IMR-90 (cell line): ENCODE measurements at regions not wholly inside any gene's neighbourhood (a gene's known extent, or its start where the extent isn't known, plus 50 kb on each side); places are given as distances from the start of the nearest gene placed in this dataset.

Experiments used
- ATAC-seq: fragments of 200-7000 bp; cut with Tn5 transposase; 2 replicates; pipeline ENCODE4 v1.9.1; 2020; ENCODE audit warnings: low read depth, mild to moderate bottlenecking, moderate library complexity
- BruUV-seq: library from RNA; stranded (reverse); fragments of 400-500 nt; replicated peaks from 2 replicates; lab custom pipeline; 2021; lab: Mats Ljungman, UMichigan
- CTCF ChIA-PET: fragments of 300-600 bp; formaldehyde crosslinking; extraction: SDS; loops from one replicate; lab custom pipeline; 2021; ENCODE audit warnings: antibody characterized with exemption; lab: Yijun Ruan, JAX
- POLR2A ChIA-PET: fragments of 300-600 bp; sonication (Branson Sonifier 250); formaldehyde crosslinking; loops from one replicate; lab custom pipeline; 2022; ENCODE audit warnings: antibody characterized with exemption; ENCODE audit not compliant: unreplicated experiment; lab: Charles Lee
- DNase-seq: peaks from one replicate; pipeline ENCODE4 v3.0.0; 2013
- H2AFZ ChIP-seq: replicated peaks from 2 replicates; pipeline ENCODE3; 2013; ENCODE audit warnings: low read length, mild to moderate bottlenecking; ENCODE audit not compliant: poor library complexity
- H2AK5ac ChIP-seq: 2 replicates; pipeline ENCODE4 v1.6.1; 2013; ENCODE audit warnings: low read depth, low read length, inconsistent platforms
- H2AK9ac ChIP-seq: replicated peaks from 2 replicates; pipeline ENCODE3; 2013; ENCODE audit warnings: mild to moderate bottlenecking, low read depth, low read length, moderate library complexity; ENCODE audit not compliant: poor library complexity
- H2BK120ac ChIP-seq: 2 replicates; pipeline ENCODE4 v1.6.1; 2013; ENCODE audit warnings: low read depth, low read length, inconsistent platforms
- H2BK15ac ChIP-seq: 3 replicates; pipeline ENCODE4 v1.6.1; 2013; ENCODE audit warnings: low read depth, low read length, inconsistent platforms
- H2BK20ac ChIP-seq: 2 replicates; pipeline ENCODE4 v1.6.1; 2013; ENCODE audit warnings: low read depth, mild to moderate bottlenecking, inconsistent platforms, low read length, moderate library complexity
- H2BK5ac ChIP-seq: 2 replicates; pipeline ENCODE4 v1.6.1; 2013; ENCODE audit warnings: mild to moderate bottlenecking, low read depth, low read length, inconsistent platforms; ENCODE audit not compliant: poor library complexity, severe bottlenecking
- H3K14ac ChIP-seq: replicated peaks from 2 replicates; pipeline ENCODE4 v1.6.1; 2013; ENCODE audit warnings: low read depth, low read length, inconsistent platforms
- H3K18ac ChIP-seq: 2 replicates; pipeline ENCODE4 v1.6.1; 2013; ENCODE audit warnings: low read depth, low read length, control low read depth
- H3K23ac ChIP-seq: 2 replicates; pipeline ENCODE4 v1.6.1; 2013; ENCODE audit warnings: low read depth, low read length, inconsistent platforms
- H3K27ac ChIP-seq: 2 replicates; pipeline ENCODE4 v1.5.1; 2013; ENCODE audit warnings: mild to moderate bottlenecking, control low read depth, low read length; ENCODE audit not compliant: insufficient read depth
- H3K27me3 ChIP-seq: 2 replicates; pipeline ENCODE4 v1.6.1; 2013; ENCODE audit warnings: low read length; ENCODE audit not compliant: control insufficient read depth, insufficient read depth
- H3K36me3 ChIP-seq: 2 replicates; pipeline ENCODE4 v1.6.1; 2013; ENCODE audit warnings: low read length, mixed read lengths; ENCODE audit not compliant: control insufficient read depth, insufficient read depth
- H3K4ac ChIP-seq: 2 replicates; pipeline ENCODE4 v1.6.1; 2013; ENCODE audit warnings: low read depth, low read length, inconsistent platforms
- H3K4me1 ChIP-seq: 2 replicates; pipeline ENCODE4 v1.6.1; 2013; ENCODE audit warnings: low read length, mixed read lengths; ENCODE audit not compliant: control insufficient read depth, insufficient read depth
- H3K4me2 ChIP-seq: 2 replicates; pipeline ENCODE4 v1.6.1; 2013; ENCODE audit warnings: low read depth, mild to moderate bottlenecking, control low read depth, low read length, moderate library complexity
- H3K4me3 ChIP-seq: 2 replicates; pipeline ENCODE4 v1.5.1; 2013; ENCODE audit warnings: low read depth, mild to moderate bottlenecking, control low read depth, low read length, moderate library complexity; ENCODE audit not compliant: insufficient read depth
- H3K56ac ChIP-seq: 2 replicates; pipeline ENCODE4 v1.6.1; 2013; ENCODE audit warnings: low read length, inconsistent platforms; ENCODE audit not compliant: insufficient read depth; ENCODE audit errors: extremely low read depth
- H3K79me1 ChIP-seq, 2 experiments: 2 replicates each; pipeline ENCODE4 v1.6.1; 2013; ENCODE audit warnings: low read length in 2 of 2, inconsistent platforms in 1 of 2, low read depth in 1 of 2
- H3K9ac ChIP-seq: 2 replicates; pipeline ENCODE4 v1.6.1; 2013; ENCODE audit warnings: low read depth, low read length, control low read depth
- H3K9me1 ChIP-seq: 2 replicates; pipeline ENCODE4 v1.6.1; 2013; ENCODE audit warnings: low read length, inconsistent platforms; ENCODE audit not compliant: insufficient read depth
- H3K9me3 ChIP-seq: 2 replicates; pipeline ENCODE4 v1.6.1; 2013; ENCODE audit warnings: low read length; ENCODE audit not compliant: control insufficient read depth, insufficient read depth
- H4K20me1 ChIP-seq: 2 replicates; pipeline ENCODE4 v1.6.1; 2013; ENCODE audit warnings: low read length, inconsistent platforms; ENCODE audit not compliant: insufficient read depth
- H4K5ac ChIP-seq: 2 replicates; pipeline ENCODE4 v1.6.1; 2013; ENCODE audit warnings: mild to moderate bottlenecking, low read depth, low read length, control low read depth
- H4K8ac ChIP-seq, 2 experiments: 2 replicates each; pipeline ENCODE4 v1.6.1; 2013; ENCODE audit warnings: low read depth in 2 of 2, low read length in 2 of 2, control low read depth in 1 of 2, inconsistent platforms in 1 of 2
- H4K91ac ChIP-seq: 2 replicates; pipeline ENCODE4 v1.6.1; 2013; ENCODE audit warnings: low read depth, low read length, inconsistent platforms; ENCODE audit not compliant: insufficient read depth
- BHLHE40 ChIP-seq: fragments of 150-350 bp; IDR thresholded peaks from 2 replicates; pipeline ENCODE4 v1.6.1; 2016; ENCODE audit warnings: mild to moderate bottlenecking, low read depth, low read length
- CHD1 ChIP-seq: IDR thresholded peaks from 2 replicates; pipeline ENCODE4 v1.6.1; 2012; ENCODE audit warnings: low read depth, low read length, improper control_type of control experiment
- FOS ChIP-seq: fragments of 150-350 bp; IDR thresholded peaks from 2 replicates; pipeline ENCODE4 v1.6.1; 2016; ENCODE audit warnings: low read depth, low read length
- MAFK ChIP-seq: IDR thresholded peaks from 2 replicates; pipeline ENCODE4 v1.6.1; 2012; ENCODE audit warnings: low read depth, low read length, improper control_type of control experiment
- MAZ ChIP-seq: IDR thresholded peaks from 2 replicates; pipeline ENCODE4 v1.6.1; 2012; ENCODE audit warnings: low read depth, mild to moderate bottlenecking, low read length, improper control_type of control experiment, moderate library complexity, borderline replicate concordance
- NFE2L2 ChIP-seq: fragments of 150-350 bp; IDR thresholded peaks from 2 replicates; pipeline ENCODE4 v1.6.1; 2016; ENCODE audit warnings: low read depth, mild to moderate bottlenecking, low read length
- POLR2A ChIP-seq: IDR thresholded peaks from 2 replicates; pipeline ENCODE4 v1.6.1; 2012; ENCODE audit warnings: mild to moderate bottlenecking, low read depth, low read length
- RAD21 ChIP-seq: IDR thresholded peaks from 2 replicates; pipeline ENCODE4 v1.6.1; 2012; ENCODE audit warnings: low read length, improper control_type of control experiment
- RCOR1 ChIP-seq: IDR thresholded peaks from 2 replicates; pipeline ENCODE4 v1.6.1; 2012; ENCODE audit warnings: mild to moderate bottlenecking, low read length, improper control_type of control experiment; ENCODE audit not compliant: insufficient replicate concordance
- RFX5 ChIP-seq: IDR thresholded peaks from 2 replicates; pipeline ENCODE4 v1.8.0; 2012; ENCODE audit warnings: low read depth, mild to moderate bottlenecking, low read length, moderate library complexity
- SMC3 ChIP-seq: fragments of 150-350 bp; IDR thresholded peaks from 2 replicates; pipeline ENCODE4 v1.6.1; 2016; ENCODE audit warnings: low read depth, mild to moderate bottlenecking, antibody characterized with exemption, low read length, moderate library complexity
- USF2 ChIP-seq: fragments of 150-350 bp; IDR thresholded peaks from 2 replicates; pipeline ENCODE4 v1.6.1; 2017; ENCODE audit warnings: mild to moderate bottlenecking, antibody characterized with exemption, low read length, low read depth
- WGBS, 2 experiments: methylation state at CpG; one replicate each; pipeline versions ENCODE4 v1.1.5 to v1.1.7; 2013; ENCODE audit warnings: missing lambda C conversion rate in 2 of 2; ENCODE audit not compliant: insufficient read length in 1 of 2; ENCODE audit errors: extremely low coverage in 2 of 2; 5-methylcytosine and 5-hydroxymethylcytosine counted together
- dilution Hi-C: fragments of 300-500 bp; cut with HindIII; formaldehyde crosslinking; loops from one replicate; pipeline ENCODE4 v1.14.3; 2018; ENCODE audit warnings: low sequenced_read_pairs; ENCODE audit not compliant: unreplicated experiment
- in situ Hi-C: fragments of 300-500 bp; cut with MboI; formaldehyde crosslinking; loops from 3 replicates; pipeline ENCODE4 v1.14.3; 2019; ENCODE audit warnings: low sequenced_read_pairs, inconsistent platforms, mixed read lengths
- intact Hi-C: fragments of 100-400 bp; cut with micrococcal nuclease; formaldehyde crosslinking; loops from 2 replicates; pipeline ENCODE4 v1.10.0; 2022
- TF ChIP-seq, protein P1 (sequence below): fragments of 150-350 bp; IDR thresholded peaks from 2 replicates; pipeline ENCODE4 v1.6.1; 2016; ENCODE audit warnings: low read depth, mild to moderate bottlenecking, low read length, moderate library complexity, borderline replicate concordance

DNA sequence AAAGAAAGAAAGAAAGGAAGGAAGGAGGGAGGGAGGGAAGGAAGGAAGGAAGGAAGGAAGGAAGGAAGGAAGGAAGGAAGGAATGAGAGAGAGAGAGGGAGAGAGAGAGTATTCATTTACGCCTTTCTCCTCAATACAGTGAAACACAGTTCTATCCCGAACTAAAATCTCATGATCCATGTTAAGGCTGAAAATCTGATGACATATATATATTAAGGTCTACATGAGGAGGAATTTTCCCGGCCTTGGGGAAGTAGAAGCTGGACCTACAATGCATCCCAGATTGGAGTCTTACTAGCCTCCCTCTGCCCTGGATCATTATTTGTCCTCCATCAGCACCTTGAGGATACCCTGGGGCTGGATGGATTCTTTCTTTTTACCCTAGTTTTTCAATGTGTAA is 95.1 kb upstream of the DAPK1 start:
- Histone ChIP-seq H3K36me3 (no peaks in the 10 kb centered on the region), H2BK5ac (no peak overlapping the region), H3K4me3 (no peak overlapping the region), H2BK15ac (no peak overlapping the region), H3K4ac (no peak overlapping the region), H3K27ac (no peak overlapping the region), H3K4me2 (no peak overlapping the region), H3K27me3 (peaks cover 4% of the 10 kb centered on the region; the same call in 1 of the 2 replicates), H3K14ac (no peak overlapping the region), H4K20me1 (no peaks in the 10 kb centered on the region), H3K9me1 (no peaks in the 10 kb centered on the region), H4K91ac (no peak overlapping the region), H4K5ac (no peak overlapping the region), H2AK9ac (no peak overlapping the region), H3K18ac (no peak overlapping the region), H2AK5ac (no peak overlapping the region), H3K56ac (no peak overlapping the region), H2BK20ac (no peak overlapping the region), H3K23ac (no peak overlapping the region), H3K9me3 (no peaks in the 10 kb centered on the region), H3K9ac (no peak overlapping the region), H4K8ac (no peak overlapping the region), H2BK120ac (no peak overlapping the region), H2AFZ (no peak overlapping the region), H3K79me1 (no peaks in the 10 kb centered on the region), H3K4me1 (no peaks in the 10 kb centered on the region)
- no peak for TF ChIP-seq RCOR1
- TF ChIP-seq USF2 = no peak
- no peak for TF ChIP-seq RAD21
- no peak for TF ChIP-seq BHLHE40
- TF ChIP-seq, protein P1, sequence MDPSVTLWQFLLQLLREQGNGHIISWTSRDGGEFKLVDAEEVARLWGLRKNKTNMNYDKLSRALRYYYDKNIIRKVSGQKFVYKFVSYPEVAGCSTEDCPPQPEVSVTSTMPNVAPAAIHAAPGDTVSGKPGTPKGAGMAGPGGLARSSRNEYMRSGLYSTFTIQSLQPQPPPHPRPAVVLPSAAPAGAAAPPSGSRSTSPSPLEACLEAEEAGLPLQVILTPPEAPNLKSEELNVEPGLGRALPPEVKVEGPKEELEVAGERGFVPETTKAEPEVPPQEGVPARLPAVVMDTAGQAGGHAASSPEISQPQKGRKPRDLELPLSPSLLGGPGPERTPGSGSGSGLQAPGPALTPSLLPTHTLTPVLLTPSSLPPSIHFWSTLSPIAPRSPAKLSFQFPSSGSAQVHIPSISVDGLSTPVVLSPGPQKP = no peak
- no peak for TF ChIP-seq POLR2A
- TF ChIP-seq SMC3 = no peak
- no peak for TF ChIP-seq FOS
- TF ChIP-seq CHD1 = no peak
- TF ChIP-seq MAFK = no peak
- TF ChIP-seq MAZ = no peak
- TF ChIP-seq RFX5 = no peak
- TF ChIP-seq NFE2L2 = no peak
- ChIA-PET CTCF (no interaction called here), POLR2A (no interaction called here)
- ATAC-seq (no peak), DNase-seq (no peak)
- BruUV-seq = no TSS peak
- in situ Hi-C loops = no loop called here
- intact Hi-C loops = loop anchor here (5.0 kb wide), 1 partner anchor 1220 kb away; no protein-coding TSS in a partner anchor
- no CpG with 5 or more reads among the region's 3 CpGs for WGBS, 2 experiments
- dilution Hi-C loops = no loop called here
